HG02678 (cell line): ENCODE measurements at regions not wholly inside any gene's neighbourhood (a gene's known extent, or its start where the extent isn't known, plus 50 kb on each side); places are given as distances from the start of the nearest gene placed in this dataset.

Experiments used
- ATAC-seq: cut with Tn5 transposase; IDR thresholded peaks from one replicate; pipeline ENCODE4 v1.9.1; 2021; ENCODE audit warnings: mild to moderate bottlenecking, moderate library complexity; ENCODE audit not compliant: unreplicated experiment

GRCh38 chr11:15888556-15889345 lies 467.6 kb downstream of the SOX6 start:
- no peak for ATAC-seq

GRCh38 chr11:15889363-15890030 lies 466.8 kb downstream of the SOX6 start:
- ATAC-seq = no peak

GRCh38 chr11:15890031-15890713 lies 466.2 kb downstream of the SOX6 start:
- ATAC-seq = no peak

GRCh38 chr11:15893080-15893492 lies 463.3 kb downstream of the SOX6 start:
- ATAC-seq = no peak

GRCh38 chr11:15896026-15896425 lies 460.3 kb downstream of the SOX6 start:
- ATAC-seq = no peak

GRCh38 chr11:15896530-15896929 lies 459.8 kb downstream of the SOX6 start:
- ATAC-seq = no peak

GRCh38 chr11:15897211-15897960 lies 459.0 kb downstream of the SOX6 start:
- ATAC-seq = no peak

- no peak for ATAC-seq
Measured at GRCh38 chr11:15901054-15901453, 455.3 kb downstream of the SOX6 start.

GRCh38 chr11:15901790-15902189 lies 454.6 kb downstream of the SOX6 start:
- no peak for ATAC-seq

- no peak for ATAC-seq
Measured at GRCh38 chr11:15903246-15903645, 453.1 kb downstream of the SOX6 start.

GRCh38 chr11:15905366-15906104 lies 450.8 kb downstream of the SOX6 start:
- ATAC-seq = no peak

GRCh38 chr11:15906481-15907035 lies 449.8 kb downstream of the SOX6 start:
- ATAC-seq = no peak

GRCh38 chr11:15907806-15908205 lies 448.5 kb downstream of the SOX6 start:
- ATAC-seq = no peak

GRCh38 chr11:15909937-15910598 lies 446.3 kb downstream of the SOX6 start:
- ATAC-seq = no peak

GRCh38 chr11:15910761-15911160 lies 445.6 kb downstream of the SOX6 start:
- no peak for ATAC-seq

- ATAC-seq = no peak
Measured at GRCh38 chr11:15911377-15912044, 444.8 kb downstream of the SOX6 start.

- ATAC-seq = no peak
Measured at GRCh38 chr11:15912291-15912690, 444.1 kb downstream of the SOX6 start.

- no peak for ATAC-seq
Measured at GRCh38 chr11:15912825-15913224, 443.5 kb downstream of the SOX6 start.

- no peak for ATAC-seq
Measured at GRCh38 chr11:15913261-15913660, 443.1 kb downstream of the SOX6 start.
